Neural progenitor cell (in vitro differentiated cells): ENCODE measurements at regions not wholly inside any gene's neighbourhood (a gene's known extent, or its start where the extent isn't known, plus 50 kb on each side); places are given as distances from the start of the nearest gene placed in this dataset.

Source experiments
- EZH2 ChIP-seq: fragments of 200-600 bp; sonication (generic); IDR thresholded peaks from 2 replicates; pipeline ENCODE4 v1.6.1; 2017; ENCODE audit warnings: antibody characterized with exemption, mild to moderate bottlenecking, moderate library complexity
- EZH2phosphoT487 ChIP-seq: fragments of 200-600 bp; sonication (generic); IDR thresholded peaks from 2 replicates; pipeline ENCODE4 v1.6.1; 2017; ENCODE audit warnings: antibody characterized with exemption
- TF ChIP-seq, protein P1 (sequence below): fragments of 200-600 bp; sonication (generic); IDR thresholded peaks from 2 replicates; pipeline ENCODE4 v1.5.1; 2017; ENCODE audit warnings: antibody characterized with exemption, mild to moderate bottlenecking

DNA sequence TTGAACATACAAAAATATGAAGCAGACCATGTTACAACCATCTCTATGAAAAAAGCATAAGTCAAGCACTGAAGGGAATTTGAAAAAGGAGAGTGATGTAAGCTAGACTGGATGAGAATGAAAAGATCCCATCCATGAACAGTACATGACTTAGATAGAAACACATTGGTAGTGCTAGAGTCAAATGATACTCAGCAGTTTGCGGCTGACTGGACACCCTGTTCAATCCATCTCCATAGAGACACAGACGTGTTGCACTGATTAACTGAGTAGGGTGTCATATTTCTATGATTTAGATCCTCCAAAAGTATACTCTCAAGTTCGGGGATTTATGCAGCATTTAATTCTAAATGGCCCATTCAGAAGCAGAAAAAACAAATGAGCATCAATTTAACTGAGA, 674.3 kb upstream of the NRXN1 start:
- TF ChIP-seq, protein P1, sequence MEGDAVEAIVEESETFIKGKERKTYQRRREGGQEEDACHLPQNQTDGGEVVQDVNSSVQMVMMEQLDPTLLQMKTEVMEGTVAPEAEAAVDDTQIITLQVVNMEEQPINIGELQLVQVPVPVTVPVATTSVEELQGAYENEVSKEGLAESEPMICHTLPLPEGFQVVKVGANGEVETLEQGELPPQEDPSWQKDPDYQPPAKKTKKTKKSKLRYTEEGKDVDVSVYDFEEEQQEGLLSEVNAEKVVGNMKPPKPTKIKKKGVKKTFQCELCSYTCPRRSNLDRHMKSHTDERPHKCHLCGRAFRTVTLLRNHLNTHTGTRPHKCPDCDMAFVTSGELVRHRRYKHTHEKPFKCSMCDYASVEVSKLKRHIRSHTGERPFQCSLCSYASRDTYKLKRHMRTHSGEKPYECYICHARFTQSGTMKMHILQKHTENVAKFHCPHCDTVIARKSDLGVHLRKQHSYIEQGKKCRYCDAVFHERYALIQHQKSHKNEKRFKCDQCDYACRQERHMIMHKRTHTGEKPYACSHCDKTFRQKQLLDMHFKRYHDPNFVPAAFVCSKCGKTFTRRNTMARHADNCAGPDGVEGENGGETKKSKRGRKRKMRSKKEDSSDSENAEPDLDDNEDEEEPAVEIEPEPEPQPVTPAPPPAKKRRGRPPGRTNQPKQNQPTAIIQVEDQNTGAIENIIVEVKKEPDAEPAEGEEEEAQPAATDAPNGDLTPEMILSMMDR, result no peak
- TF ChIP-seq EZH2phosphoT487 (no peak), EZH2 (no peak)
